ENCODE measurements at regions not wholly inside any gene's neighbourhood (a gene's known extent, or its start where the extent isn't known, plus 50 kb on each side); places are given as distances from the start of the nearest gene placed in this dataset.
"Not testable (repeated sequence)": the region's sequence is repeated elsewhere in the genome, so short reads cannot be mapped to it uniquely, and the experiment has no call there.

DNA sequence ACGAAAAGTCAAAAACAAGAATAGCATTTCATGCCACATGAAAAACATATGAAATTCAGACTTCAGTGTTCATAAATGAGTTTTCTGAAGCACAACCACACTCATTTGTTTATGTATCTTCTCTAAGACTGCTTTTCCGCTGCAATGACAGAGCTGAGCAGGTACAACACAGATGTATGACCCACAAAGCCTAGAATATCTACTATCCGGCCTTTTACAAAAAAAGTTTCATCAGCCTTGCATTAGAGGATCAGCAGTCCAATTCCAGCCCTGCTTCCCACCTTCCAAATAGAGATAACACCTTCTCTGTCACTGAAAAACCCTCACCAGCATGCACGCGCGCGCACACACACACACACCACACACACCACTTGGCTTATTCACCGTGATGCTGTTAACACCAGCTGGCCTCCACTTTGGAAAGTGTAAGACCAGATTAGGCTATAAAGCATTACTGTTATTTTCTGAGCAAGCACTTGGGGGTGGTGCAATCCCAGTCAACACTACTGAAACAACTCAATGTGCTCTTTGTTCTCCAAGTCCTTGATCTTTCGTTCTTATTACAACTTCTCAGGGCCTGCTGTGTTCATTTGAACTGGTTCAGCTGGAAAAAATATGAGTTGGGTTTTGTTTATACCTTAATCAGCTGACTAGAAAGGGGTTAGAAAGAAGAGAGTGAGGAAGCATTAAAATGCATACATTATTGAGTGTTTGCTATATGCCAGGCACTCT, 90.0 kb downstream of the GLUL start:
- Histone ChIP-seq H3K9me3 (ENCODE audit: low read depth, low read length) (no peaks in the 10 kb centered on the region), H3K4me1 (ENCODE audit: insufficient read depth, low read length) (peaks cover 29% of the 10 kb centered on the region), H3K4me3 (ENCODE audit: low read length) (no peak overlapping the region), H3K27me3 (ENCODE audit: insufficient read depth, low read length) (no peaks in the 10 kb centered on the region)

DNA sequence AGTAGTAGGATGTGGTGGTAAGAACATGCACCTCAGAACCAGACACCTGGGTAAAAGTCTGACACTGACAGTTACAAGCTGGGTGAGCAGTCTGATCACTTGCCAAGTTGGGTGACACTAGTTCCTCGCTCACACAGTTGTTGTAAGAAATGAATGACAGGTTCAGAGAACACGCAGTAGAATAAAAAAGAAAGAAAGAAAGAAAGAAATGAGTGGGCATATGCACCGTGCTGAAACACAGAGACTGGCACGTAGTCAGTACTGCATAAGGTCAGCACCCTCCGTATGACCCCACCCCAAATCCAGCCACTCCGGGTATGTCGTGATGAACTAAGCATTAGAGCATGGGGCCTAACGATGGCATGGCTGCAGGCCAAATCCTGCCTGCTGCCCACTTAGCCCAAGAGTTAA, 90.6 kb downstream of the GLUL start:
- peaks cover 29% of the 10 kb centered on the region for H3K4me1 ChIP-seq (ENCODE audit: insufficient read depth, low read length)
- H3K9me3 ChIP-seq (ENCODE audit: low read depth, low read length) = no peaks in the 10 kb centered on the region

DNA sequence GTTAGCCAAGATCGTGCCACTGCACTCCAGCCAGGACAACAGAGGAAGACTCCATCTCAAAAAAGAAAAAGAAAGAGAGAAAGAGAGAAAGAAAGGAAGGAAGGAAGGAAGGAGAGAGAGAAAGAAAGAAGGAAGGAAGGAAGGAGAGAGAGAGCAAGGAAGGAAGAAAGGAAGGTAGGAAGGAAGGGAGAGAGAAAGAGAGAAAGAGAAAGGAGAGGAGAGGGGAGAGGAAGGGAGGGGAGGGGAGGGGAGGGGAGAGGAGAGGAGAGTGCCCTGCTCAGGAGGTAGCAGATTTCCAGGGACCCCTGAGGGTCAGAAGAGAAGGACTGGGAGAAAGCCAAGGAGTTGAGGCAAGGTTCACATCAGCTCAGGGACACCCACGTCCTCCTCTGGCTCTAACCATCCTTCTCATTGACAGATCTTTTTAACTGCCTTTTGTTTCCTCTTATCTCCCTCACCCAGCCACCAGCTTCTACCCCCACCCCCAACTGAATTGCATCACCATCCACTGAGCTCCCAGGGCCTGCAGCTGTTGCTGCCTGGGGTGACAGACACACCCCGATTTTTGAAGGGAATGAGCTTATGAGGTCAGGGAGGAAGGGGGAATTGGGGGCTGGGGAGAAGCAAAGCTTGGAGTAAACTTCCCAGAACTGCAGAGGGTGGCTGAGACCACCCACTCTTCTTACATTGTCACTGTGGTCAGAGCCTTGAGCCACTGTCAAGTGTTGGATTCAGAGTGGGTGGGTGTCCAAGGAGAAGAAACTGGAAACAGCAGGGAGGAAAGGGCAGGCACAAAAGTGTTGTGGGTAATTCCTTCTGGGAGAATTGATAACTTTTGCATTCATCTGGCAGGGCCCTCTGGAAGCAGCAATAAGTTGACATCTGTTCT, 91.6 kb downstream of the GLUL start:
- no peaks in the 10 kb centered on the region for H3K9me3 ChIP-seq (ENCODE audit: low read depth, low read length)
- H3K4me1 ChIP-seq (ENCODE audit: insufficient read depth, low read length) = peaks cover 29% of the 10 kb centered on the region
- no peak overlapping the region for H3K4me3 ChIP-seq (ENCODE audit: low read length)
- H3K27me3 ChIP-seq (ENCODE audit: insufficient read depth, low read length) = no peaks in the 10 kb centered on the region

More for the DNA sequence above, 90.6 kb downstream of the GLUL start:
- Histone ChIP-seq H3K4me3 (ENCODE audit: low read length) (no peak overlapping the region), H3K27me3 (ENCODE audit: insufficient read depth, low read length) (no peaks in the 10 kb centered on the region)

DNA sequence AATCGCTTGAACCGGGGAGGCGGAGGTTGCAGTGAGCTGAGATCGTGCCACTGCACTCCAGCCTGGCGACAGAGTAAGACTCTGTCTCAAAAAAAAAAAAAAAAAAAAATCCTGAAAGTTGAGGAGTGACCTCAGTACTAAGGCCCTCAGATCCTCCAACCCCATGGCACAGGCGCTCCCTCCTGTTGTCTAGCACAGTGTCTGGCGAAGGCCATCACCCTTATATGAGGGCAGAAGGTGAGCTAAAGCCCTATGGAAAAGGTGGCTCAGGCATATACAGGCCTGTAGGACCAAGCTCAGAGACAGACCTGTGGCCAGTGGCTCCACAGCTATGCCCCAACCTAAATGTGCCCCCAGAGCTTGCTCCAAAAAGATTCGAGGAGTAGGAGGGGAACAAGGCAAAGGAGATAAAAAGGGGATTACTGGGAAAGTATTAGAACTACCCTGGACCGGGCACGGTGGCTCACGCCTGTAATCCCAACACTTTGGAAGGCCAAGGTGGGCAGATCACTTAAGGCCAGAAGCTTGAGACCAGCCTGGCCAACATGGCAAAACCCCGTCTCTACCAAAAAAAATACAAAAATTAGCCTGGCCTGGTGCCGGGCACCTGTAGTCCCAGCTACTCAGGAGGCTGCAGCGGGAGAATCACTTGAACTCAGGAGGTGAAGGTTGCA, 92.4 kb downstream of the GLUL start:
- not testable (repeated sequence) for H3K4me3 ChIP-seq (ENCODE audit: low read length); H3K27me3 ChIP-seq (ENCODE audit: insufficient read depth, low read length); H3K9me3 ChIP-seq (ENCODE audit: low read depth, low read length)
- peaks cover 27% of the 10 kb centered on the region for H3K4me1 ChIP-seq (ENCODE audit: insufficient read depth, low read length)

DNA sequence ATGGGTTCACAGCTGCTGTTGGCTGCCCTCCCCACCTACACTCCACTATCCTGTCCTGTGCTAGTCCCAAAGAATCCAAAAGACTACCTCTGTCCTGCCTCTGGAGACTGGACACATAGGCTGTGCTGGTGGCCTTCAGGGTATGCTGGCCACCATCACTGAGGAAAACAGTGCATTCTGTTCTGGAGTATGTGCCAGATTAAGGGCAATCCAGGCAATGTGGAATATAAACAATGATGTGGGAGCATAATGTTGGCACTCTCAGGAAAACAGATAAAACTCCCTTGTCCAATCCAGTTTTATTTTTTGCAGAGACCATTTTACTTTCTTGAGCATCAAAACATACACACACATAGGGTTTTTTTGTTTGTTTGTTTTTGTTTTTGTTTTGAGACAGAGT, 94.3 kb downstream of the GLUL start:
- H3K4me3 ChIP-seq (ENCODE audit: low read length) = no peak overlapping the region
- H3K27me3 ChIP-seq (ENCODE audit: insufficient read depth, low read length) = no peaks in the 10 kb centered on the region
- no peaks in the 10 kb centered on the region for H3K9me3 ChIP-seq (ENCODE audit: low read depth, low read length)
- H3K4me1 ChIP-seq (ENCODE audit: insufficient read depth, low read length) = peaks cover 14% of the 10 kb centered on the region

DNA sequence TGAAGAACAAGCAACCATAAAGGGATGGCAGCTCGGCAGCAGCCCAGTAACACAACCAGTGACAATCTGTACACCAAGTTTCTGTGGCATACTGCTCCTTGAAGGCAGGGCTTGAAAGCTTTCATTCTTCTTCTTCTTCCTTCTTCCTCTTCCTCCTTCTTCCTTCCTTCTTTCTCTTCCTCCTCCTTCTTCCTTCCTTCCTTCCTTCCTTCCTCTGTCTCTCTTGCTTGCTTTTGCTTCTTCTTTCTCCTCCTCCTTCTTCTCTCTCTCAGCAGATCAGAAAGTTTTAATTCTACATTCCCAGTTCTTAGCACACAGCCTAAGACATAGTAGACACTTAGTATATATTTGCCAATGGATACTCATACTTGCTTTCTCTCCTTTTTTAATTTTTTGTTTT, 95.9 kb downstream of the GLUL start:
- Histone ChIP-seq H3K4me3 (ENCODE audit: low read length) (no peak overlapping the region), H3K9me3 (ENCODE audit: low read depth, low read length) (no peaks in the 10 kb centered on the region), H3K4me1 (ENCODE audit: insufficient read depth, low read length) (peaks cover 14% of the 10 kb centered on the region), H3K27me3 (ENCODE audit: insufficient read depth, low read length) (no peaks in the 10 kb centered on the region)

DNA sequence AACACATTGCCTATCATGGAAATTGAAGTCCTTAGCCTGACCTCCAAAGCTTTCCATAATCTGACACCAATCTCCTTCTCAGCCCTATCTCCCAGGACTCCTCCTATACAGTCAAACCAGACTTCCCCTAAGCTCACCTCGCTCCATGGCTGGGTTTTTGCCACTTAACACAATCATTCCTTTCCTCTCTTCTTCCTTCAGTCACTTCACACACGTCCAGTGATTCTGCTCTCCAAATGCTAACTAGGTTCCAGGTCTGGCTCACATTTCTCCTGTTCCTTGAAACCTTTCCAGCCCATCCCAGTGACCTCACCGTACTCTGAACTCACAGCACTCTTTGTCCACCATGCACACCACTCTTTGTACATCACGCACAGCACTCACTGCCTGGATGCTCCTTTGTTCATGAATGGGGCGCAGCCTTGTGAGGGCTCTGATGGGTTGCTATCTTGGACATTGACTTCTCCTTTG, 98.4 kb downstream of the GLUL start:
- Histone ChIP-seq H3K9me3 (ENCODE audit: low read depth, low read length) (no peaks in the 10 kb centered on the region), H3K4me1 (ENCODE audit: insufficient read depth, low read length) (no peaks in the 10 kb centered on the region), H3K27me3 (ENCODE audit: insufficient read depth, low read length) (no peaks in the 10 kb centered on the region), H3K4me3 (ENCODE audit: low read length) (no peak overlapping the region)

DNA sequence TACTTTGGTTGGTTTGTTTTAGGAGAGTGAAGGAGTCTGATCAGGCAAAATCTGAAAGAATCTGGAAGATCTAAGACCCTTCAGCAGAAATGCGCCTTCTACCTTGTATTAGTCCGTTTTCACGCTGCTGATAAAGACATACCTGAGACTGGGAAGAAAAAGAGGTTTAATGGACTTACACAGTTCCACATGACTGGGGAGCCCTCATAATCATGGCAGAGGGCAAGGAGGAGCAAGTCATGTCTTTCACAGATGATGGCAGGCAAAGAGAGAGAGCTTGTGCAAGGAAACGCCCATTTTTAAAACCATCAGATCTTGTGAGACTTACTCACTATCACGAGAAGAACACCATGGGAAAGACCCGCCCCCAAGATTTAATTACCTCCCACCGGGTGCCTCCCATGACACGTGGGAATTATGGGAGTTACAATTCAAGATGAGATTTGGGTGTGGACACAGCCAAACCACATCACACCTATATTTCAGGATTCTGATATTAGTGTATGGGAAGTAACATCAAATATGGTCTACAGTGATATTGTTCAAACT, 99.3 kb downstream of the GLUL start:
- Histone ChIP-seq H3K9me3 (ENCODE audit: low read depth, low read length) (no peaks in the 10 kb centered on the region), H3K4me3 (ENCODE audit: low read length) (no peak overlapping the region), H3K27me3 (ENCODE audit: insufficient read depth, low read length) (no peaks in the 10 kb centered on the region), H3K4me1 (ENCODE audit: insufficient read depth, low read length) (no peaks in the 10 kb centered on the region)

DNA sequence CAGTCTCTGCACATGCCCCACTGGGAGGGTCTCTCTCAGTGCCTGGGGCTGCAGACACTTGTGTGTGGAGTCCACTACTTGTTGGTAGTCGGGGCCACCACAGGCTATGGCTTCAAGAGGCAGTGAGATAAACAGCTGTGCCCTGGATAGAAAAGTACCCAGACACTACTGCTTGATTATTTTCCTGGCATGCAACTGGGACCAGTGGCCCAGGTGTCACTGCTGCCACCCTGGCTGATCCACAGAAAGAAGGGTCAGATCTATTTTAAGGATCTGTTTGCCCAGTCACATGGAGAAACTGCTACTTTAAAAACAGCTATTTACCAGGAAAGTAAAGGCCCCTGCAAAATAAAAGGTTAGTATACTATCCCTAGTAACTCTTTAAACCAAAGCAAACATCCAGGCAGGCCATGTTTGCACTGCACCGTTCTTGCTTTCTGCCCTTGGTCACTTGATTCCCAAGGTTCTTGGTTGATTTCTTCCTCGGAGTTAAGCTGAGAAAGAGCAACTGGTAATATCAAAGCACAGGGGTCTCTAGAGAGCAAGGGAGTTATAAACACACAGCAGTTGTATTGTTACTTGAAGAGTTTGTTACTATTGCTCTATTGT, 99.9 kb downstream of the GLUL start:
- no peaks in the 10 kb centered on the region for H3K4me1 ChIP-seq (ENCODE audit: insufficient read depth, low read length)
- H3K9me3 ChIP-seq (ENCODE audit: low read depth, low read length) = no peaks in the 10 kb centered on the region
- H3K27me3 ChIP-seq (ENCODE audit: insufficient read depth, low read length) = no peaks in the 10 kb centered on the region

DNA sequence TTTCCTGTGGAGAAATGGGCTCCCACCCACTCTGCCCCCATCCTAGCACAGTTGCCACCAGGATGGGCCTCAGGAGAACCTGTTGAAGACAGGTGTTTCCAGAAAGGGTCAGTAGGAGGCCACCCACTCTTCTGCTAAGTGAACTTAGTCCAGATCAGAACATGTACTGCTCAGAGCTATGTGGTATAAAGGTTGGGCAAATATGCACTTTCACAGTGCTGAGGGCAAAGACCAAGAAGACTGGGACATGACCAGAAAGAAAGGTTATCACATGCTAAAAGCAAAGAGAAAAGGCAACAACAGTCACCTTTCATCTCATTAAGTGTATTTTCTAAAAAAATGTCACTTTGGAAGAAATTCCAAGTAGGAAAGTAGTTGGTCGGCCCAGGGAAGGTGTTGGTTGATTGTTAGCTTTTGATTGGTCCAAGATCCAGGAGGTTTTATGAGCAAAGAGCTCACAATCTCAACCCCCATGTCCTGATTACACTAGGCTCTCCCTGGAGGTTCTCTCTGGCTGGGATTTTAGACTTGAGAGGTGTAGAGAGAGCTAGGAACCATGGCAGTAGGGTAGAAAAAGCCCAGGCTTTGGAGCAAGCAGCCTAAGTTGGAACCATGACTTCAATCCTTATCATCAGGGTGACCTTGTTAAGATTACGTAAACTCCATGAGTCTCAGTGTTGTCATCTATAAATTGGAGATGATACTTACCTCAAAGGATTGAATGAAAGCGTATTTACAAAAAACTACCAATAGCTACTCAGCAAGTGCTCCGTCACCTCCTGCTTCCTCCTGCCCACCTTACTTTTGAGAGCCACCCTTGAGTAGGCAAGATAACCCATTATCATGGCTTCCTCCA, 102.6 kb downstream of the GLUL start:
- no peak overlapping the region for H3K4me3 ChIP-seq (ENCODE audit: low read length)
- no peaks in the 10 kb centered on the region for H3K4me1 ChIP-seq (ENCODE audit: insufficient read depth, low read length)
- H3K9me3 ChIP-seq (ENCODE audit: low read depth, low read length) = no peaks in the 10 kb centered on the region
- no peaks in the 10 kb centered on the region for H3K27me3 ChIP-seq (ENCODE audit: insufficient read depth, low read length)

More for the DNA sequence above, 99.9 kb downstream of the GLUL start:
- H3K4me3 ChIP-seq (ENCODE audit: low read length) = no peak overlapping the region

DNA sequence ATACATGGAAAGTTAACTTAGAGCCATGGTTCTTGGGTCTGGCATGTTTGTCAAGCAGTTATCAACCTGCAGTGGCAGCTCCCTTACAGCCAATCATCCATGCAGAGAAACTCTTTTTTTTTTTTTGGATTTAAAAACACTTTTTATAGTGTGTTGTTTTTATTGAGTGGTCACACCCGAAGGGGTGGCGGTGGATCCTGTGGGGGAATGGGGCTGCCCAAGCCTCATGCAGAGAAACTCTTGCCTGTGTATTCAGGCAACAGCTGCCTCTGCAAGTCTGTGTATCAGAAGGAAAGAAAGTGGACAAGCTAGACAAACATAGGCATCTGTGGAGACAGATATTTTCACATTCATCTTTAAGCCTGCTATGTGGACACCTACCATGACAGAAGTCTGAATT, 104.8 kb downstream of the GLUL start:
- H3K9me3 ChIP-seq (ENCODE audit: low read depth, low read length) = no peaks in the 10 kb centered on the region
- no peaks in the 10 kb centered on the region for H3K4me1 ChIP-seq (ENCODE audit: insufficient read depth, low read length)
- H3K4me3 ChIP-seq (ENCODE audit: low read length) = no peak overlapping the region
- H3K27me3 ChIP-seq (ENCODE audit: insufficient read depth, low read length) = no peaks in the 10 kb centered on the region

DNA sequence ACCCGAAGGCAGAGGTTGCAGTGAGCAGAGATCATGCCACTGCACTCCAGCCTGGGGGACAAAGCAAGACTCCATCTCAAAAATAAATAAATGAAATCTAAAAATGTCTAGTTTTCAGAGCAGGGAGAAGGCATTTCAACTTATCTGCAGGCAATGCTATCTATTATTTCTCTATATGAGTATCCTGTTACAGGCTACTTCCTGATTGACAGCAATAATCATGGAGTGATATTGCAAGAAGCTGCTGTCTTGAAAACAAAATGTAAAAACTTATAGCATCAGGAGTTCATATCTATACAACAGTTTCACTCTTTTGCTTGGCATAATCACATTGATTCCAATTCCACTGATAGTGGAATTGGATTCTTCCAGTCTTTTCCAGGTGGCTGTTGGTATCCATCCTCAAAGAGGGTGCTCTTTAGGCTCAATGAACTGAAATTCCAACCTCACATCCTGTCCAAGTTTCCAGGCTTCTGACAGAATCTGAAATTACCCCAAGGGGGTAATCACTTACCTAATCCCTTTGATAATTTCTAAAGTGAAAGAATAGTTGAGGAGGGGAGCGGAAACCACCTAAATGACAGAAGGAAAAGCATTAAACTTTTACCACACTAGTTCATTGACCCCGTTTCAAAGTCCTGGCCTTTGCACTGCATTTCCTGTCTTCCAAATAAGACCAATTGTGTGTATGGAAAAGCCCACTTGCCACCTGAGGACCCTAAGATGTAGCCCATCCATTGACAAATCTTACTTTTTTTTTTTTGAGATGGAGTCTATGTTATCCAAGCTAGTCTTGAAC, 107.6 kb downstream of the GLUL start:
- peaks cover 6% of the 10 kb centered on the region for H3K4me1 ChIP-seq (ENCODE audit: insufficient read depth, low read length)
- H3K4me3 ChIP-seq (ENCODE audit: low read length) = no peak overlapping the region
- no peaks in the 10 kb centered on the region for H3K9me3 ChIP-seq (ENCODE audit: low read depth, low read length)
- no peaks in the 10 kb centered on the region for H3K27me3 ChIP-seq (ENCODE audit: insufficient read depth, low read length)

DNA sequence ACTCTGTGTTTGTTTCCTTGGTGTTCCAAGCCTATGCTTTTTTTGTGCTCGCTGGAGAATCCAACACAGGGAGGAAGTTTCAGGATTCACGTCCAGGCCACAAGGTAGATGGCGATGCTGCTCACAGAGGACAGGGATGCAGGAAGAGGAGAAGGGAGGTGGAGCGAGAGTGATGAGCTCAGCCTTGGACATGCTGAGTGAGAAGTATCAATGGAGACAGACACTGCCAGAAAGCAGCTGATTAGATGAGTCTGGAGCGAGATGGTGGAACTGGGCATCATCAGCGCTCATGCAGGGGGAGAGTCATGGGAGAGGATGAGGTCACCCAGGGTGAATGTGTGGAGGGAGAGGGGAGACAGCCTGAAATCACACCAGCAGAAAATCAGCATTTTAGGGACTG, 110.0 kb downstream of the GLUL start:
- H3K9me3 ChIP-seq (ENCODE audit: low read depth, low read length) = no peaks in the 10 kb centered on the region
- H3K27me3 ChIP-seq (ENCODE audit: insufficient read depth, low read length) = no peaks in the 10 kb centered on the region
- no peak overlapping the region for H3K4me3 ChIP-seq (ENCODE audit: low read length)
- peaks cover 7% of the 10 kb centered on the region for H3K4me1 ChIP-seq (ENCODE audit: insufficient read depth, low read length)

All from mononuclear cell (primary cell).